ENCODE measurements at regions not wholly inside any gene's neighbourhood (a gene's known extent, or its start where the extent isn't known, plus 50 kb on each side); places are given as distances from the start of the nearest gene placed in this dataset.
A peak's percentile ranks its signal among the peaks of the same experiment; 100 is the strongest.
"Not testable (repeated sequence)": the region's sequence is repeated elsewhere in the genome, so short reads cannot be mapped to it uniquely, and the experiment has no call there.

GRCh38 chrX:3940000-3940610, 226.7 kb upstream of the PRKX start:
- peak; percentile 8 for DNase-seq (ENCODE audit: low read depth)

GRCh38 chrX:3938587-3938986, 225.1 kb upstream of the PRKX start:
- no peak for DNase-seq (ENCODE audit: low read depth)

- DNase-seq (ENCODE audit: low read depth), result not testable (repeated sequence)
Measured at GRCh38 chrX:3935196-3935595, 221.7 kb upstream of the PRKX start.

GRCh38 chrX:3920424-3921017, 207.1 kb upstream of the PRKX start:
- not testable (repeated sequence) for DNase-seq (ENCODE audit: low read depth)

GRCh38 chrX:3919668-3920423, 206.4 kb upstream of the PRKX start:
- not testable (repeated sequence) for DNase-seq (ENCODE audit: low read depth)

- DNase-seq (ENCODE audit: low read depth), result not testable (repeated sequence)
Measured at GRCh38 chrX:3914813-3915212, 201.4 kb upstream of the PRKX start.

- DNase-seq (ENCODE audit: low read depth), result not testable (repeated sequence)
Measured at GRCh38 chrX:3914059-3914458, 200.6 kb upstream of the PRKX start.

GRCh38 chrX:3911012-3911411, 197.6 kb upstream of the PRKX start:
- DNase-seq (ENCODE audit: low read depth), result not testable (repeated sequence)

GRCh38 chrX:3910611-3911010, 197.2 kb upstream of the PRKX start:
- not testable (repeated sequence) for DNase-seq (ENCODE audit: low read depth)

- DNase-seq (ENCODE audit: low read depth), result not testable (repeated sequence)
Measured at GRCh38 chrX:3905522-3906258, 192.2 kb upstream of the PRKX start.

GRCh38 chrX:3902222-3902621, 188.8 kb upstream of the PRKX start:
- DNase-seq (ENCODE audit: low read depth), result not testable (repeated sequence)

- DNase-seq (ENCODE audit: low read depth), result not testable (repeated sequence)
Measured at GRCh38 chrX:3896755-3897154, 183.3 kb upstream of the PRKX start.

- not testable (repeated sequence) for DNase-seq (ENCODE audit: low read depth)
Measured at GRCh38 chrX:3882553-3882920, 169.1 kb upstream of the PRKX start.

- DNase-seq (ENCODE audit: low read depth), result not testable (repeated sequence)
Measured at GRCh38 chrX:3881898-3882552, 168.6 kb upstream of the PRKX start.

GRCh38 chrX:3881255-3881895, 167.9 kb upstream of the PRKX start:
- DNase-seq (ENCODE audit: low read depth), result not testable (repeated sequence)

- not testable (repeated sequence) for DNase-seq (ENCODE audit: low read depth)
Measured at GRCh38 chrX:3876393-3876792, 162.9 kb upstream of the PRKX start.

GRCh38 chrX:3875638-3876037, 162.2 kb upstream of the PRKX start:
- not testable (repeated sequence) for DNase-seq (ENCODE audit: low read depth)

- not testable (repeated sequence) for DNase-seq (ENCODE audit: low read depth)
Measured at GRCh38 chrX:3872226-3872879, 158.9 kb upstream of the PRKX start.

- not testable (repeated sequence) for DNase-seq (ENCODE audit: low read depth)
Measured at GRCh38 chrX:3867067-3867831, 153.8 kb upstream of the PRKX start.

GRCh38 chrX:3858332-3858731, 144.9 kb upstream of the PRKX start:
- DNase-seq (ENCODE audit: low read depth), result not testable (repeated sequence)
